HG02973 (cell line): ENCODE measurements at regions not wholly inside any gene's neighbourhood (a gene's known extent, or its start where the extent isn't known, plus 50 kb on each side); places are given as distances from the start of the nearest gene placed in this dataset.

Source experiments
- ATAC-seq: cut with Tn5 transposase; IDR thresholded peaks from one replicate; pipeline ENCODE4 v1.9.1; 2021; ENCODE audit warnings: moderate library complexity; ENCODE audit not compliant: unreplicated experiment

DNA sequence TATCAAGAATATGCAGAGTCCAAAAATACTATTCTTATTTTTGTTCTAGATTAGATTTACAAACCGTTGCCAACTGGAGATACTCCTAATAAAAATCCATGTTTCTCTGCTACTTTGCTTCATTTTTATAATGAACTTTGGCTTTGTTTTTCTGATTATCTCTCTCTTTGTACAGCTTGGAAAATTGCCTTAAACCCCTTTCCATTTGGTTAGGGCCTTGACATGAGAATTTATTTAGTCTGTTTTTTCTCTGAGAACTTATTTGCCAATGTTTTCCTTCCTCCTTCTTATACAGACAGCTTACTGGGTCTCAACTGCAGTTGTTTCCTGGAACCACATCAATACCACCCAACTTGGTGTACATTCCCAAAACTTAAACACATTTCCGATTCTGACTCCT lies 555.4 kb downstream of the SLITRK6 start:
- ATAC-seq = no peak

GRCh38 chr13:85241060-85241459 lies 558.2 kb downstream of the SLITRK6 start:
- no peak for ATAC-seq

GRCh38 chr13:85236413-85236812 lies 562.8 kb downstream of the SLITRK6 start:
- ATAC-seq = no peak

GRCh38 chr13:85230691-85231093 lies 568.5 kb downstream of the SLITRK6 start:
- no peak for ATAC-seq

DNA sequence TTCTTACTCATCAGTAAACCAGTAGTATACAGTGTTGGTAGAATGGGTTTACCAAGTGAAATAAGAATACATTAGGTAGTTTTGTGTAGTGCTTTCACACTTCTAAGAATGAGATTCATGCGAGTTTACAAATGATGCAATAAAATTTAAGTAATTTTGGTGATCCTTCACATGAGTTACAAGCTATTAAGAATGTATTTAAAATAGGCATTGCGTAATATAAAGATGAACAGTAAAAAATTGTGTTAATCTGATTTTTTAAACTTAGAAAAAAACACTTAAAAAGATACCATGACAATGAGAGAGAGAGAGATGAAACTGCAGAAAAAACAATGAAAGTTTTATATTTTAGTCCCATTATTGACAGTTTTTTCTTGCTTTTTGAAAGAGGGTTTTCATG lies 570.5 kb downstream of the SLITRK6 start:
- no peak for ATAC-seq

DNA sequence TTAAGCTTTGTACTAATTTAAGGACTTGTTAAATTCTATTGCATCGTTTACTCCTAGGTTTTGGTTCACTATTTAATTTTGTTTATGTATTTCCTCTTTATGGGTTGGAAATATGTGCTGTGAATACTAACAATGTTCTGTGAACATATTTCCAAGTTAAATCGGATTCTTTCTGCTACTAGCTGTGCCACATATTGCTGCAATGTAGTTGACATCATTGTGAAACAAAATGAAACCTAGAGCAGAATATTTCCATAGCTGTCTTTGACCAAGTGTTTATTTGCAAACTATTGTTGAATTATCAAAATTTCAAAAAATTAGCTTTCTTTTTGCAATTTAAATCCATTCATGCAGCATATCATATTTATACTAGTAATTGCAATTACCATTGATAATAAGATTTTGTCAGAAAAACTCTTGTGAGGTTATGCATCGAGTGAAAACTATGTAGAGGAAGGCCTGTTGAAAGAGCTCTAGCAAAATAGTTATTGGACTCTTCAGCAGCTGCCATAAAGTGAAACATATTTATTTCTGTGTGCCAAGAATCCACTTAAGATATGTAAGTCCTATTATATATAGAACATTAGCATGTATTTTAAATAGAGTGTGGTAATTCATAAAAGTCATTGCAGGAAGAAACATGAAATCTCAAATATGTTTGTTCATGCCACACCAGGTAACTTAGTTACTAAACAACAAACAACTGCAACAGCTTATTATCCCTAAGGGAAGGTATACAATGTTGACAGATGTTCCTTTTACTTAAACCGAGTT lies 575.1 kb downstream of the SLITRK6 start:
- no peak for ATAC-seq

GRCh38 chr13:85216576-85216975 lies 582.6 kb downstream of the SLITRK6 start:
- ATAC-seq = no peak

- no peak for ATAC-seq
Observed at GRCh38 chr13:85212692-85213091, 586.5 kb downstream of the SLITRK6 start.

DNA sequence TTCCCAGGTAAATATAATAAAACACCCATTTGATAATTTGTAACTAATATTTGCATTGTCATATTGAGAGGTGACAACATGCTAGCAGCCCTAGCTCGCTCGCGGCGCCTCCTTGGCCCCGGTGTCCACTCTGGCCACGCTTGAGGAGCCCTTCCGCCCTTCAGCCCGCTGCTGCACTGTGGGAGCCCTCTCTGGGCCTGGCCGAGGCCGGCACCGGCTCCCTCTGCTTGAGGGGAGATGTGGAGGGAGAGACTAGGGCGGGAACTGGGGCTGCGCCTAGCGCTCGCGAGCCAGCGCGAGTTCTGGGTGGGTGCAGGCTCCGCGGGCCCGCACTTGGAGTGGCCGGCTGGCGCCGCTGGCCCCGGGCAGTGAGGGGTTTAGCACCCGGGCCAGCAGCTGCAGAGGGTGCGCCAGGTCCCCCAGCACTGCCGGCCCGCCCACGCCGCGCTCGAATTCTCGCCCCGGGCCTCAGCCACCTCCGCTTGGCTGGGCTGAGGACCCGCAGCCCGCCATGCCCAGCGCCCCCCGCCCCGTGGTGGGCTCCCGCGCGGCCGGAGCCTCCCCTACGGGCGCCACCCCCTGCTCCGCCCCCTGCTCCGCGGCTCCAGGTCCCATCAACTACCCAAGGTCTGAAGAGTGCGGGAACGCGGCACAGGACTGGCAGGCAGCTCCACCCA lies 594.4 kb downstream of the SLITRK6 start:
- no peak for ATAC-seq

DNA sequence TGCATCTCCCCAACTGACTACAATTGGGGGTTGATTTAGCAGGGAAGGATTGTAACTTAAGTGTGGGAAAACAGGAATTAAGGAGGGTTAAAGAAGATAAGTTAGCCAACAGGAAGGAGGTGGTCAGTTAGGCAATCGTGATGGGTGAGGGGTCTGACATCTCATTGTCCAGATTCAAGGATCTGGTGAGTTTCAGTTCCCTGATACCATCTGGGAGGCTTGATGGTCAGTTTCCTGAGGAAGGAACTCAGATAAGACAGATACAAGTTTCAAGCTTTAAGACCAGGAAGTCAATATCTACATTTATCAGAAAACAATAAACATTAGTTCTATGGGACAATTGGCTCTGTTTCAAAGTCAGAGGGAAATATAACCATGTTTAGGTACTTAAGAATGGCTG lies 601.8 kb downstream of the SLITRK6 start:
- ATAC-seq = no peak

- no peak for ATAC-seq
Observed at GRCh38 chr13:85194482-85194881, 604.7 kb downstream of the SLITRK6 start.

GRCh38 chr13:85191996-85192718 lies 607.1 kb downstream of the SLITRK6 start:
- no peak for ATAC-seq

- ATAC-seq = no peak
Observed at GRCh38 chr13:85186356-85187045, 612.7 kb downstream of the SLITRK6 start.

GRCh38 chr13:85174291-85174690 lies 624.9 kb downstream of the SLITRK6 start:
- no peak for ATAC-seq

DNA sequence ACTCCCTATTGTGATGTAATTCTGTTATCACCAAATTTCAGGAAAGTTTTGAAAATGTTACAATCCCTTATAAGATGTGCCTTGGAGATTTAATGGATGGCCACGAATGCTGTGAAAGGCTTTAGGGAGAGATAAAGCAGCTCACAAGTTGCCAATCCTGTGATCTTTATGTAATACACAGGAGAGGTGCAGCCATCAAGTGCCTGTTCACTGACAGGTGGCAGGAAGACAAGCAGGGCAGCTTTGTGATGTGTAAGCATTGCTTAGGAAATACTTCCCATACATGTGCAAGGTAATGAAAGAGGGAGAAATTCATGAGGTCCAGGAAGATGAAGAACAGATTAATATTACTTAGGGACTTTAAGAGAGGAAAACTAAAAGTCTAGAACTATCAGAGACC lies 628.8 kb downstream of the SLITRK6 start:
- no peak for ATAC-seq

GRCh38 chr13:85166891-85167290 lies 632.3 kb downstream of the SLITRK6 start:
- ATAC-seq = no peak

- ATAC-seq = no peak
Observed at GRCh38 chr13:85163063-85163462, 636.2 kb downstream of the SLITRK6 start.

- ATAC-seq = no peak
Observed at GRCh38 chr13:85148009-85148408, 651.2 kb downstream of the SLITRK6 start.

DNA sequence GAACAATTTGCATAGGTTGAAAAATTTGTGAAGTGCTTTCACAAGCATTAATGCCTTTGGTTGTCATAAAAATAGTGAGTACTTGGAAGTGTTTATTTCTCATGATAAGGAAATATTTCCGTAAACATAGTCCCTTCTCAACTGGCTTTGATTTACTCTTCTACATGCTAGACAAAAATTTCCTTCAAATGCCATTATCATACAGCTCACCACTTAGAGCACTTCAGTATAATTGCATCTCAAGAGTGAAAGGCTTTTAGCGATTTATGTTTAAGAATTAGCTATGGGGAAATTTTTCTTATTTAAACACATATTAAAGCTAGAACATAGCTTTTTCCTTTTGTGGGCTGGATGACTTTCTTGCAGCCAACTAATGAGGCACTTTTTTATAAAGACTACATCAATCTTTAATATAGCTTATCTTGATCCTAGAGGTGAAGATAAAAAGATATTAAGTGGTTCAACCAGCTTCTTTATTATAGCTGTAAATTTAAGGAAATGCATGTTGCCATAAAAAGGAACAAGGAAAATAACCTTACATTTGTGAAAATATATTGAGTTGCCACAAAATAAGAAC lies 656.8 kb downstream of the SLITRK6 start:
- no peak for ATAC-seq

DNA sequence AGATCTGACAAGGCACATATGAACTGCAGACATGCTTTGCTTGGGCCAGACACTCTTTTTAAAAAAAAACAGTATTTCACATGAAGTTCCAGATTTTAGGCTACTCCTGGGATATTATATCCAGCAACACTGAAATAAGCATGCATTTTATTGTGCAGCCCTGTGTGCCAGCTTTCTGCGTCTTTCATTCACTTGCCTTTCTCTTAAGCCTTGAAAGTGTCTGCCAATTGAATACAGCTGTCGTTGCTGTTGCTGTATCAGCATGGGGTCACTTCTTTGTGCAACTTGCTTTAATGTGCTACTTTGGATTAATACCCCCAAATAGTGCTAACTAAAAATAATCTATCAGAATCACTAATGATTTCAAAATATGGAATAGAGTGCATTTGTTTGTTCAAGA lies 657.8 kb downstream of the SLITRK6 start:
- no peak for ATAC-seq

DNA sequence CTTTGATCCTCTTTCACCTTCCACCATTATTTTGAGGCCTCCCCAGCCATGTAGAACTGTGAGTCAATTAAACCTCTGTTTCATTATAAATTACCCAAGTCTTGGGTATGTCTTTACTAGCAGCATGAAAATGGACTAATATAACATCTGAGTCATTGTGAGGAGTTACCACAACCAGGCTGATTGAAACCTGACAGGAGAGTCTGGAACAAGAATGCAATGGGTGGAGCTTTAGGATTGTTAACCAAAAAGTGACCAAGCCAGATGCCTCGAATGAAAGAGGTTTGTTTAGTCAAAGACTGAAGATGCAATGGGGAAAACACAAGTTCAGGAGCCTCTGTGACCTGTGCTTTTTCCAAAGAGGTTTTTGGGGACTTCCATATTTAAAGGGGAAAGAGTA lies 659.0 kb downstream of the SLITRK6 start:
- ATAC-seq = no peak
